ENCODE measurements at regions not wholly inside any gene's neighbourhood (a gene's known extent, or its start where the extent isn't known, plus 50 kb on each side); places are given as distances from the start of the nearest gene placed in this dataset.

DNA sequence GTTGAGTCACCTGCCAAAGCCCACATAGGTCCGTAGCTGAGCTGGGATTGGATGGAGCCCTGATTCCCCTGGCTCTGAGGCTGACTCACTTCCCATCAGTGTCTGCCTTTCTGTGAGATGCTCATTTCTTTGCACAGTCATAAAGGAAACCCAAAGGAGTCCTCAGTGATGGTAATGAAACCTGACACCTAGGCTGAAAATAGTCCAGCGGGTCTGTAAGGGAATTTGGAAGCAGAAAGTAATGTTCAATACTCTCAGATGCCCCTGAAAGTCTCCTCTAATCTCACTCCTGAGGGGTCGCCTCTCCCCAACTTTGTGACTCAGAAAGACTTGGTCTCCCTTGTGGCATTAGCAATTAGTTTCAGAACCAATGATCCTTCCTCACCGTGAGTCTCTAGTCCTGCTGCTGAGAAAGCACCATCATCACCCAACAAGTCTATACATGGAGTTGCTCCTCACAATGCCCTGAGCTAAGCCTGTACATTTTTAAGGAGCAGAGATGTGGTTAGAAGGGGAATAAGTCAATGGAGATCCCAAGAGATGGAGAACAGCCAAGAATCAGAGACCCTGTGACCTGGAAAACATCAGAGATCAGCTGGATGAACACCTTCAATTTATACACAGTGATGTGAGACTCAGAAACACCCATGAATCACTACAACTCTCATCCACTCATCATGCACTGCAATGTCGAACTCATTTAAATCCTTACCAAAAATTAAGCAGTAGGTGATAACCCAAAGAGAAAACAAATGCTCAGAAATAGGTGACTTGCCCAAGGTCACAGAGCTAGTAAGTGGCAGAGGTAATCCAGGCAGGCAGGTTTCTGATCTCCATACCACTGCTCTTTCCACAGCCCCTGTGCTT lies 219.0 kb upstream of the CPEB2 start:
- no peak overlapping the region for H3K9ac ChIP-seq (ENCODE audit: extremely low read depth, insufficient read length, low read length)

More for the DNA sequence above, 219.0 kb upstream of the CPEB2 start:
- Mint-ChIP-seq H3K4me1 (no peaks in the 10 kb centered on the region; a peak in 1 of 4 replicates), H3K4me3 (no peak overlapping the region), H3K27ac (no peak overlapping the region), H3K27me3 (ENCODE audit: low read depth) (no peaks in the 10 kb centered on the region; the same call in 1 of the 2 replicates), H3K9me3 (peaks cover 5% of the 10 kb centered on the region in 2 experiments), H3K36me3 (ENCODE audit: insufficient read depth in 1 of 3, low read depth in 3 of 3) (peaks cover 0 to 5% (median 5%) of the 10 kb centered on the region in 3 experiments; a peak in 4 of 7 replicates)
- H3K4me2 ChIP-seq (ENCODE audit: insufficient read depth, insufficient read length, low read length): no peak overlapping the region
- DNase-seq: no peak
- no peak overlapping the region for H2BK5ac ChIP-seq (ENCODE audit: insufficient read length, low read length)
- no peak overlapping the region for H2BK15ac ChIP-seq (ENCODE audit: low read depth, low read length)
- H3K27me3 ChIP-seq (ENCODE audit: insufficient read depth, low read length): no peaks in the 10 kb centered on the region
- H3K79me1 ChIP-seq (ENCODE audit: insufficient read depth, low read depth, low read length, poor library complexity, severe bottlenecking): no peaks in the 10 kb centered on the region
- WGBS (ENCODE audit: extremely low coverage, insufficient read length, low lambda C conversion rate): no CpG with 5 or more reads among the region's 5 CpGs
- no peak overlapping the region for H3K27ac ChIP-seq (ENCODE audit: insufficient read length, low read depth, low read length)
- H2BK12ac ChIP-seq (ENCODE audit: insufficient read length, low read depth, low read length): no peak overlapping the region
- no peak overlapping the region for H3K23ac ChIP-seq (ENCODE audit: insufficient read length, low read depth, low read length)
- TF ChIP-seq, protein P1, sequence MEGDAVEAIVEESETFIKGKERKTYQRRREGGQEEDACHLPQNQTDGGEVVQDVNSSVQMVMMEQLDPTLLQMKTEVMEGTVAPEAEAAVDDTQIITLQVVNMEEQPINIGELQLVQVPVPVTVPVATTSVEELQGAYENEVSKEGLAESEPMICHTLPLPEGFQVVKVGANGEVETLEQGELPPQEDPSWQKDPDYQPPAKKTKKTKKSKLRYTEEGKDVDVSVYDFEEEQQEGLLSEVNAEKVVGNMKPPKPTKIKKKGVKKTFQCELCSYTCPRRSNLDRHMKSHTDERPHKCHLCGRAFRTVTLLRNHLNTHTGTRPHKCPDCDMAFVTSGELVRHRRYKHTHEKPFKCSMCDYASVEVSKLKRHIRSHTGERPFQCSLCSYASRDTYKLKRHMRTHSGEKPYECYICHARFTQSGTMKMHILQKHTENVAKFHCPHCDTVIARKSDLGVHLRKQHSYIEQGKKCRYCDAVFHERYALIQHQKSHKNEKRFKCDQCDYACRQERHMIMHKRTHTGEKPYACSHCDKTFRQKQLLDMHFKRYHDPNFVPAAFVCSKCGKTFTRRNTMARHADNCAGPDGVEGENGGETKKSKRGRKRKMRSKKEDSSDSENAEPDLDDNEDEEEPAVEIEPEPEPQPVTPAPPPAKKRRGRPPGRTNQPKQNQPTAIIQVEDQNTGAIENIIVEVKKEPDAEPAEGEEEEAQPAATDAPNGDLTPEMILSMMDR (conservative IDR thresholded peaks at IDR 0.05): no peak
- no peak overlapping the region for H3K14ac ChIP-seq (ENCODE audit: insufficient read depth, low read length)
- no peaks in the 10 kb centered on the region for H3K9me3 ChIP-seq (ENCODE audit: control insufficient read depth, low read depth, low read length)
- no peaks in the 10 kb centered on the region for H3K79me2 ChIP-seq (ENCODE audit: insufficient read depth, low read length)
- no peaks in the 10 kb centered on the region for H3K23me2 ChIP-seq (ENCODE audit: insufficient read length, low read depth, low read length, poor library complexity, severe bottlenecking)
- H3K4ac ChIP-seq (ENCODE audit: low read depth, low read length): no peak overlapping the region
- no peak overlapping the region for H3T11ph ChIP-seq (ENCODE audit: low read length)
- H2BK120ac ChIP-seq (ENCODE audit: low read depth, low read length, poor library complexity, severe bottlenecking): no peak overlapping the region
- H2AFZ ChIP-seq (ENCODE audit: low read length): no peak overlapping the region
- no peaks in the 10 kb centered on the region for H3K4me1 ChIP-seq (ENCODE audit: insufficient read depth, low read length)
- no peaks in the 10 kb centered on the region for H4K20me1 ChIP-seq (ENCODE audit: control insufficient read depth, insufficient read depth, insufficient read length)
- H2AK5ac ChIP-seq (ENCODE audit: insufficient read length, low read length): no peak overlapping the region
- no peak overlapping the region for H4K5ac ChIP-seq (ENCODE audit: insufficient read length, low read depth, low read length)
- H4K8ac ChIP-seq (replicated peaks; ENCODE audit: insufficient read length, low read depth, low read length): no peak overlapping the region
- no peak overlapping the region for H4K91ac ChIP-seq (ENCODE audit: insufficient read length, low read depth, low read length)
- H3K18ac ChIP-seq (ENCODE audit: insufficient read length, low read depth, low read length): no peak overlapping the region
- H2BK20ac ChIP-seq (ENCODE audit: low read depth, low read length, poor library complexity, severe bottlenecking): no peak overlapping the region
- no peak overlapping the region for H3K56ac ChIP-seq (ENCODE audit: insufficient read length, low read depth, low read length)

Measured in H9 (cell line).